Aorta (tissue), 5 donors: ENCODE measurements at regions not wholly inside any gene's neighbourhood (a gene's known extent, or its start where the extent isn't known, plus 50 kb on each side); places are given as distances from the start of the nearest gene placed in this dataset.

Source experiments
- ATAC-seq: fragments of 200-7000 bp; cut with Tn5 transposase; one replicate; pipeline ENCODE4 v1.9.1; 2022; ENCODE audit warnings: moderate library complexity; ENCODE audit not compliant: low FRiP score
- DNase-seq, 2 donors: peaks; one replicate each; pipeline ENCODE4 v3.0.0-alpha.2; 2020
- H3K27ac ChIP-seq, 2 donors: one replicate each; pipeline ENCODE4 v1.5.1; 2013; ENCODE audit warnings: low read length in 2 of 2, mild to moderate bottlenecking in 2 of 2, moderate library complexity in 2 of 2, control low read depth in 1 of 2, inconsistent platforms in 1 of 2, low read depth in 1 of 2
- H3K27me3 ChIP-seq, 2 donors: one replicate each; pipeline ENCODE4 v1.6.1; 2013; ENCODE audit warnings: control low read depth in 1 of 2, low read length in 1 of 2, mild to moderate bottlenecking in 1 of 2, moderate library complexity in 1 of 2; ENCODE audit not compliant: insufficient read depth in 2 of 2, control insufficient read depth in 1 of 2
- H3K36me3 ChIP-seq, 2 donors: one replicate each; pipeline ENCODE4 v1.6.1; 2013; ENCODE audit warnings: control low read depth in 1 of 2, low read length in 1 of 2, mild to moderate bottlenecking in 1 of 2; ENCODE audit not compliant: insufficient read depth in 2 of 2, control insufficient read depth in 1 of 2
- H3K4me1 ChIP-seq, 2 donors: one replicate each; pipeline ENCODE4 v1.6.1; 2013; ENCODE audit warnings: low read length in 2 of 2, control low read depth in 1 of 2, mild to moderate bottlenecking in 1 of 2, moderate library complexity in 1 of 2; ENCODE audit not compliant: insufficient read depth in 2 of 2, control insufficient read depth in 1 of 2
- H3K4me3 ChIP-seq, 2 donors: one replicate each; pipeline ENCODE4 v1.5.1; 2013; ENCODE audit warnings: low read length in 2 of 2, control low read depth in 1 of 2, mild to moderate bottlenecking in 1 of 2
- H3K9me3 ChIP-seq: one replicate; pipeline ENCODE4 v1.6.1; 2013; ENCODE audit warnings: mild to moderate bottlenecking, low read length; ENCODE audit not compliant: control insufficient read depth
- WGBS, 2 donors: extraction: QIAGEN DNeasy Blood & Tissue Kit; methylation state at CpG; one replicate each; pipeline ENCODE4 v1.1.7; 2013; 5-methylcytosine and 5-hydroxymethylcytosine counted together
- intact Hi-C, 2 donors: fragments of 100-400 bp; cut with DNase I; formaldehyde crosslinking; loops; one replicate each; pipeline versions ENCODE4 v1.14.2 to v1.15.0; 2022
- donor health status: healthy with polysubstance abuse.
- donor health status: Bipolar disorder and iron deficiency.
- donor health status: DM: no; HTN: no; CAD: no.
- donor health status: DM: no; HTN: no; CAD: no.
- donor health status: DM: yes; HTN: yes; CAD: no.

- WGBS, 2 donors = 66 to 75% methylated on average over 3 of the region's 3 CpGs
- H3K36me3 ChIP-seq = no peaks in the 10 kb centered on the region
- intact Hi-C loops = no loop called here
- H3K4me3 ChIP-seq = no peak overlapping the region
- no peaks in the 10 kb centered on the region for H3K27me3 ChIP-seq
- no peaks in the 10 kb centered on the region for H3K9me3 ChIP-seq
- DNase-seq (no peak), ATAC-seq (no peak)
- H3K27ac ChIP-seq = no peak overlapping the region
- H3K4me1 ChIP-seq = no peaks in the 10 kb centered on the region
Observed at GRCh38 chr6:93972791-93973190, 553.4 kb upstream of the EPHA7 start.

GRCh38 chr6:93970684-93971083 is 551.3 kb upstream of the EPHA7 start:
- no peaks in the 10 kb centered on the region for H3K36me3 ChIP-seq
- ATAC-seq (no peak), DNase-seq (no peak)
- no peak overlapping the region for H3K4me3 ChIP-seq
- H3K4me1 ChIP-seq = no peaks in the 10 kb centered on the region
- H3K27me3 ChIP-seq = no peaks in the 10 kb centered on the region
- H3K27ac ChIP-seq = no peak overlapping the region
- WGBS, 2 donors = 61 to 62% methylated on average over 5 of the region's 5 CpGs
- H3K9me3 ChIP-seq = no peaks in the 10 kb centered on the region
- intact Hi-C loops = no loop called here

DNA sequence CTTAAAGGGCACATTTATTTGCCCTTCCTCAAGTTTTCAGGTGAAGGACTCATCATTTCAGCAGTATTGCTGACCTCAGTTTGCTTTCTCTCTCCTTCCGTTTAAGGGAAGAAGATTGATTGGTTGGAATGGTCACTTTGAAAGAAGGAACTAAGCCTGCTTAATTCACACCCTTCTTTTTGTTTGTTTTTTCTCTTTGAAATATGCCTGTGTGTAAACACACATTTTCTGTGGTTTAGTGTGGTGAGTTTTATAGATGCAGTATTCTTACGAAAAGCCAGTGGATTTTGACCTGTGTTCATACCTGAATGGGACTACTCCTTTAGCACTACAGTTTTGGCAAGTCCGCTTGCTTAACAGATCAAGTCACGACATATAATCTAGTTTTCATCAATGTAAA is 548.8 kb upstream of the EPHA7 start:
- Histone ChIP-seq H3K4me1 (no peaks in the 10 kb centered on the region), H3K36me3 (no peaks in the 10 kb centered on the region), H3K27ac (no peak overlapping the region), H3K4me3 (no peak overlapping the region), H3K27me3 (no peaks in the 10 kb centered on the region), H3K9me3 (no peaks in the 10 kb centered on the region)
- ATAC-seq (no peak), DNase-seq (no peak)
- intact Hi-C loops = no loop called here
- WGBS, 2 donors = 84 to 85% methylated on average over 4 of the region's 4 CpGs

DNA sequence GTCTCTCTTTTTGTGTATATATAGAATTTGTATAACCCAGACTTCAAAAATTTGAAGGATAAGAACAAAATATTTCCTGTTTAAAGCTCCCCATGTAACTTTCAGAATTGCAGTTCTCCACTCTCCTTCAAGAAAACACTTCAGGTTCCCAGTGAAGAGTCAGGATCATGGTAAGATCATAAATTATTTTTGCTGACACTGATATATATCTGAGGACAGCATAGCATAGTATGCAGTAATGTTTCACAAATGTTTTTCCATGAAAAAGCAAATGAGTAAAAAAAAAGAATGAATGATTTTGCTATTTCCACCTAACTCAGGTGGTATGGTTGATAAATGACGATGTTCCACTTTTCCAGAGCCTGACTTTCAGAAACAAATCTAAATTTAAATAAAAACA is 545.6 kb upstream of the EPHA7 start:
- no peak for ATAC-seq
- 91 to 92% methylated on average over 1 of the region's 1 CpG for WGBS, 2 donors

GRCh38 chr6:93964321-93964720 is 545.0 kb upstream of the EPHA7 start:
- ATAC-seq (no peak), DNase-seq (no peak)
- intact Hi-C loops = no loop called here
- Histone ChIP-seq H3K27me3 (no peaks in the 10 kb centered on the region), H3K9me3 (no peaks in the 10 kb centered on the region), H3K36me3 (no peaks in the 10 kb centered on the region), H3K4me1 (no peaks in the 10 kb centered on the region), H3K27ac (no peak overlapping the region), H3K4me3 (no peak overlapping the region)
- 65 to 70% methylated on average over 1 of the region's 1 CpG for WGBS, 2 donors

More for the DNA sequence above, 545.6 kb upstream of the EPHA7 start:
- no peak overlapping the region for H3K4me3 ChIP-seq
- H3K36me3 ChIP-seq = no peaks in the 10 kb centered on the region
- intact Hi-C loops = no loop called here
- H3K4me1 ChIP-seq = no peaks in the 10 kb centered on the region
- no peak for DNase-seq
- H3K9me3 ChIP-seq = no peaks in the 10 kb centered on the region
- H3K27me3 ChIP-seq = no peaks in the 10 kb centered on the region
- H3K27ac ChIP-seq = no peak overlapping the region

DNA sequence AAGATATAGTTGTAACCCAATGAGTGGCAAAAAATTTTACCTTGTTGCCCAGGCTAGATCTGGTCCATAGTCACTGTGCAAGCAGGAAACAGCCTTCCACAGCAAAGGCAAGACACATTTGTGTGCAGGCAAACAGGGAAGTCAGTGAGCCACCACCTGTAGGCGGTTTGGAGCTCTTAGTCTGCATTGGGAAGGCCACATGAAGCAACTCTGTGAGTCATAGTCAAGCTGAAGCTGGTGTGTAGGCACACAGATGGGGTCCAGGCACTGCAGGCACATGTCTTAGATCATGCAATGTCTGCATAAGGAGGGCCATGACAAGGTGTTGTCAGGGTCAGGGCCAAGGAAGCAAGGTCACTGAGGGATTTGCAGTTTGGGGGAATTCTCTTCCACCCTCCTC is 543.2 kb upstream of the EPHA7 start:
- H3K36me3 ChIP-seq = no peaks in the 10 kb centered on the region
- 77 to 79% methylated on average over 1 of the region's 1 CpG for WGBS, 2 donors
- intact Hi-C loops = no loop called here
- DNase-seq (no peak), ATAC-seq (no peak)
- no peaks in the 10 kb centered on the region for H3K27me3 ChIP-seq
- H3K27ac ChIP-seq = no peak overlapping the region
- no peaks in the 10 kb centered on the region for H3K9me3 ChIP-seq
- H3K4me3 ChIP-seq = no peak overlapping the region
- H3K4me1 ChIP-seq = no peaks in the 10 kb centered on the region

DNA sequence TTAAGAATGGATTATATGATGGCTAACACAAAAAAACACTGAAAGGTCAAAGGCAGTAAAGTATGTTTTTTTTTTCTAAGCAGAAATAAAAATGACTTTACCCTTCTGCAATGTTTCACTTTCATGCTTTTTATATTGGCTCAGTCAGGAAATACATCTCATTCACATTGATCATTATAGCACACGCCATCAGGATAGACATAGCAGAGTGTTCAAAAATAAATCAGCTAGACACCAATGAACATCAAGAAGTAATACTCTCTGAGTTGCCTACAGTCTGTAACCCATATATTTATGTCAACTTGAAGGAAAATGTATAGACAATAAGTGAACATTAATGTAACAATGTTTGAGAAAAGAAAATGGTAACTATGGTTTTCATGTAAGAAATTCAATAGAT is 535.2 kb upstream of the EPHA7 start:
- Histone ChIP-seq H3K27me3 (no peaks in the 10 kb centered on the region), H3K4me1 (no peaks in the 10 kb centered on the region), H3K9me3 (no peaks in the 10 kb centered on the region), H3K36me3 (no peaks in the 10 kb centered on the region), H3K4me3 (no peak overlapping the region), H3K27ac (no peak overlapping the region)
- DNase-seq (no peak), ATAC-seq (no peak)
- intact Hi-C loops = no loop called here
- 18 to 22% methylated on average over 1 of the region's 1 CpG for WGBS, 2 donors

DNA sequence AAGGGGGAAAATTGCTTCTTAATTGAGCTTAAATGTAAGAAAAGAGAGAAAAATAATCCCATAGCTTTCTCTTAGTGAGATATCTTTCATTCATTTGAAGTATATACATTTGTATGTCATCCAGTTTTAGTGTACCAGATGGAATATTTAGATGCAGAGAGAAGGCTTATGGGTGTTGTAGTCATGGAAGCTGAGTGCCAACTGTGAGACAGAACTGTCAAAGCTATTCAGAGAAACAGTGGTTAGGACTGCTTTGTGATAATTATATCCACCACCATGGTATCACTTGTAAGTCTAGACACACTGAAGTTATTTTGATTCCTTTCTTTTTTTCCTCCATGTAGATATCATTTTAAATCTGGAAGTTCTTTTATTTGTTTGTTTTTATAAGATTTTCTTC is 524.3 kb upstream of the EPHA7 start:
- Histone ChIP-seq H3K27me3 (no peaks in the 10 kb centered on the region), H3K4me3 (no peak overlapping the region)
- ATAC-seq = no peak

DNA sequence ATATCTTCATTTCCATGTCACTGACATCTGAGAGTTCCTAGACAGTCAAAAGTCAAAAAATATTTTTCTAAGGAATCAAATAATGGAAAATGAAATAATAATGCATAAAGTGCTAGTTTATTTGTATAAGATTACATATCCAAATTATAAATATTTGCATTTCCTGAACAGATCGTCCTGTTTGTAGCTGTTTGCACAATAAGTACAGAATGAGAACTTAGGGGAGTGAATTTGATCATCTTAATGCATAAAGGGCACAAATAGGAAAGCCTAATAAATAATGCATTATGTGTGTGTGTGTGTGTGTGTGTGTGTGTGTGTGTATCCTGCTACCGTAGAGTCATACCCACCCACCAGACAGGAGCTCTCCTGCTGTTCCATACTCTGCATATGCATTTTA is 521.0 kb upstream of the EPHA7 start:
- Histone ChIP-seq H3K36me3 (no peaks in the 10 kb centered on the region), H3K9me3 (no peaks in the 10 kb centered on the region), H3K4me3 (no peak overlapping the region), H3K4me1 (no peaks in the 10 kb centered on the region), H3K27ac (no peak overlapping the region), H3K27me3 (no peaks in the 10 kb centered on the region)
- 34 to 35% methylated on average over 2 of the region's 2 CpGs for WGBS, 2 donors
- ATAC-seq = no peak
- no peak for DNase-seq
- intact Hi-C loops = no loop called here

More for the DNA sequence above, 524.3 kb upstream of the EPHA7 start:
- intact Hi-C loops = no loop called here
- Histone ChIP-seq H3K36me3 (no peaks in the 10 kb centered on the region), H3K4me1 (no peaks in the 10 kb centered on the region), H3K27ac (no peak overlapping the region), H3K9me3 (no peaks in the 10 kb centered on the region)
- no peak for DNase-seq
